SH-SY5Y (cell line): ENCODE measurements at regions not wholly inside any gene's neighbourhood (a gene's known extent, or its start where the extent isn't known, plus 50 kb on each side); places are given as distances from the start of the nearest gene placed in this dataset.

ENCODE experiments used
- GATA2 ChIP-seq: IDR thresholded peaks from 2 replicates; pipeline ENCODE4 v1.6.1; 2011; ENCODE audit warnings: mild to moderate bottlenecking, low read depth, low read length
- GATA3 ChIP-seq: IDR thresholded peaks from 2 replicates; pipeline ENCODE4 v1.6.1; 2011; ENCODE audit warnings: low read depth, mild to moderate bottlenecking, low read length, moderate library complexity

DNA sequence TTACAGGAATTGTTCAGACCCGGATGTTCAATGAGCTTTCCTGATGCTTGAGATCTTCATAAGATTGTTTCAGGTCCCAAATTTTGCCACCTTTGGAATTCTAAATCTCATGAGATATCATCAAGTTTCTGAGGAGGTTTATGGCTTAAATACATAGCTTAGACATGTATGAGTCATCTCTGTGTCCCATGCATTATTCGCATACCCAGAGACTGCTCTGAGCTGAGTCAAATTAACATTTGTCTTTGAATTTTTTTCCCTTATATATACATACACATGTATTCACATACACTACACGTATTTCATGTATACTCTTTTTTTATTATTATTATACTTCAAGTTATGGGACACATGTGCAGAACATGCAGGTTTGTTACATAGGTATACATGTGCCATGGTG, 744.6 kb downstream of the BRINP1 start:
- TF ChIP-seq GATA2 (no peak), GATA3 (no peak)
